ENCODE measurements at regions not wholly inside any gene's neighbourhood (a gene's known extent, or its start where the extent isn't known, plus 50 kb on each side); places are given as distances from the start of the nearest gene placed in this dataset.

- Mint-ChIP-seq H3K27me3 (no peaks in the 10 kb centered on the region), H3K4me1 (no peaks in the 10 kb centered on the region), H3K9me3 (no peaks in the 10 kb centered on the region), H3K27ac (no peak overlapping the region), H3K4me3 (no peak overlapping the region), H3K36me3 (ENCODE audit: low read depth) (no peaks in the 10 kb centered on the region)
- DNase-seq: no peak
- ChIA-PET CTCF (no interaction called here), POLR2A (no interaction called here)
- TF ChIP-seq, protein P1, sequence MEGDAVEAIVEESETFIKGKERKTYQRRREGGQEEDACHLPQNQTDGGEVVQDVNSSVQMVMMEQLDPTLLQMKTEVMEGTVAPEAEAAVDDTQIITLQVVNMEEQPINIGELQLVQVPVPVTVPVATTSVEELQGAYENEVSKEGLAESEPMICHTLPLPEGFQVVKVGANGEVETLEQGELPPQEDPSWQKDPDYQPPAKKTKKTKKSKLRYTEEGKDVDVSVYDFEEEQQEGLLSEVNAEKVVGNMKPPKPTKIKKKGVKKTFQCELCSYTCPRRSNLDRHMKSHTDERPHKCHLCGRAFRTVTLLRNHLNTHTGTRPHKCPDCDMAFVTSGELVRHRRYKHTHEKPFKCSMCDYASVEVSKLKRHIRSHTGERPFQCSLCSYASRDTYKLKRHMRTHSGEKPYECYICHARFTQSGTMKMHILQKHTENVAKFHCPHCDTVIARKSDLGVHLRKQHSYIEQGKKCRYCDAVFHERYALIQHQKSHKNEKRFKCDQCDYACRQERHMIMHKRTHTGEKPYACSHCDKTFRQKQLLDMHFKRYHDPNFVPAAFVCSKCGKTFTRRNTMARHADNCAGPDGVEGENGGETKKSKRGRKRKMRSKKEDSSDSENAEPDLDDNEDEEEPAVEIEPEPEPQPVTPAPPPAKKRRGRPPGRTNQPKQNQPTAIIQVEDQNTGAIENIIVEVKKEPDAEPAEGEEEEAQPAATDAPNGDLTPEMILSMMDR (IDR thresholded peaks at IDR 0.05): no peak
- intact Hi-C loops (cut with micrococcal nuclease): no loop called here
- no peak for ATAC-seq (ENCODE audit: low read depth)
These were observed 298.3 kb upstream of the GPR149 start for GRCh38 chr3:154728285-154728684.

DNA sequence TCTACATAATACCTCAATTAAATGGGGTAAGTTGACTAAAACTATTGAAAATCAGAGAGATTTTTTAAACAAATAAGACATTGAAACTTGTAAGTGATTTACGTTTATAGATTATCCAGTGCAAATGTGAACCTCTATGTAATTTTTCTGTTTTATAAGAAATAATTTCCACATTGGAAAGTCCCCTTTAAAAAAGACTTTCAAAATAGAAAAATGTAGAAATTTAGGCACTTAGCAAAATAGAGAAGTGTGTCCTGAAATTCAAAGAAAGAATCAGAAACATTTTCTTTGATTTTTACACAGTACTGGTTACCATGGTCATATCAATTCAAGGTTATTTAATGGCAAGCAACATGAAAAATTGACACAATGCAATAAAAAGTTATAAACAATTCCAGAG is 290.9 kb upstream of the GPR149 start:
- CTCF ChIA-PET: no interaction called here
- no peak for DNase-seq
- ATAC-seq (ENCODE audit: low read depth): no peak
- Mint-ChIP-seq H3K27ac (no peak overlapping the region), H3K4me3 (no peak overlapping the region), H3K4me1 (no peaks in the 10 kb centered on the region), H3K9me3 (no peaks in the 10 kb centered on the region), H3K36me3 (ENCODE audit: low read depth) (no peaks in the 10 kb centered on the region), H3K27me3 (no peaks in the 10 kb centered on the region)
- POLR2A ChIA-PET: no interaction called here
- TF ChIP-seq, protein P1 (IDR thresholded peaks at IDR 0.05): no peak
- intact Hi-C loops (cut with micrococcal nuclease): no loop called here

DNA sequence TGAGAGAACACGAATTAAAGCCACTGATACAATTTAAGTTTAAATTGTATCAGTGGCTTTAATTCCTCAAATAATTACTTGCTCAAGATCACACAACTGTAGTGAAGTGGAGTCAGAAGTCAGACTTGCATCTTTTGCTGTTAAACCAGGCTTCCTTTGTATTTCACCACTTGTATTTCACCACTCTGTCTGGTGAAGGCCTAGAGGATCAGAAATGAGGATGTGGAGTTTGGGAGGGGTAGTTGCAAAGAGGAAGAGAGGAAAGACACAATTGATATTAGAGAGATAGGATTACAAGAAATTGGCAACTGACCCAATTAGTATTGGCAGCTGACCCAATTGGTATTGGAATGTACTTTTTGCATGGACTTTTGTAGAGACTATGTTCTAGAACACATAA is 288.1 kb upstream of the GPR149 start:
- H3K4me1 Mint-ChIP-seq: no peaks in the 10 kb centered on the region
- H3K27me3 Mint-ChIP-seq: no peaks in the 10 kb centered on the region
- no peaks in the 10 kb centered on the region for H3K9me3 Mint-ChIP-seq
- no peak overlapping the region for H3K27ac Mint-ChIP-seq
- ATAC-seq (ENCODE audit: low read depth) (no peak), DNase-seq (no peak)
- TF ChIP-seq, protein P1 (IDR thresholded peaks at IDR 0.05): no peak
- no peak overlapping the region for H3K4me3 Mint-ChIP-seq
- CTCF ChIA-PET: no interaction called here
- POLR2A ChIA-PET: no interaction called here
- intact Hi-C loops (cut with micrococcal nuclease): no loop called here
- no peaks in the 10 kb centered on the region for H3K36me3 Mint-ChIP-seq (ENCODE audit: low read depth)

DNA sequence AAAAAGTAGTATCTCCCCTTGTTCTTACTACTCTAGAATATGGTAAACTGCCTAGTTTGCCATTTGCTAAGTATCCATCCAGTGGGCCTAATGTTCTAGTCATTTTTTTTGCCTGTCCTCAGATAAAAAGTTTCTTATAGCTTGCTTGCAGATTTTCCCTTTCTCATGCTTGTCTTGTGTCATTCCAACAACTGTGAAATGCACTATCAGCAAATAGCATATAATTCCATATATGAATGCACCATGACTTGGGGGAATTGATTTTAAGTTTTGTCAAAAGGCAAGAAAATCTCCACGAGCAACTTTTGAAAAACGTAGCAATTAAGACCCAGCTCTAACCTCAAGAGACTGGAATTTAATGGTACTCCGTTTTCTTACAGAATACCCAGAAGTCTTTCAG is 286.2 kb upstream of the GPR149 start:
- no peak for DNase-seq
- H3K27ac Mint-ChIP-seq: no peak overlapping the region
- H3K4me3 Mint-ChIP-seq: no peak overlapping the region
- ChIA-PET POLR2A (no interaction called here), CTCF (no interaction called here)
- H3K27me3 Mint-ChIP-seq: no peaks in the 10 kb centered on the region
- intact Hi-C loops (cut with micrococcal nuclease): no loop called here
- no peaks in the 10 kb centered on the region for H3K4me1 Mint-ChIP-seq
- TF ChIP-seq, protein P1 (IDR thresholded peaks at IDR 0.05): no peak
- no peaks in the 10 kb centered on the region for H3K36me3 Mint-ChIP-seq (ENCODE audit: low read depth)
- ATAC-seq (ENCODE audit: low read depth): no peak
- H3K9me3 Mint-ChIP-seq: no peaks in the 10 kb centered on the region

- POLR2A ChIA-PET: no interaction called here
- no peaks in the 10 kb centered on the region for H3K9me3 Mint-ChIP-seq
These were observed 278.6 kb upstream of the GPR149 start for GRCh38 chr3:154708554-154708953.

More at GRCh38 chr3:154708554-154708953, 278.6 kb upstream of the GPR149 start:
- Mint-ChIP-seq H3K36me3 (ENCODE audit: low read depth) (no peaks in the 10 kb centered on the region), H3K4me1 (no peaks in the 10 kb centered on the region), H3K27me3 (no peaks in the 10 kb centered on the region), H3K27ac (no peak overlapping the region), H3K4me3 (no peak overlapping the region)
- CTCF ChIA-PET: no interaction called here
- TF ChIP-seq, protein P1 (IDR thresholded peaks at IDR 0.05): no peak
- intact Hi-C loops (cut with micrococcal nuclease): no loop called here
- no peak for DNase-seq
- no peak for ATAC-seq (ENCODE audit: low read depth)

All from activated B cell treated with CpG ODN at 0.5 μM for 24 hours (primary cell).